ENCODE measurements at regions not wholly inside any gene's neighbourhood (a gene's known extent, or its start where the extent isn't known, plus 50 kb on each side); places are given as distances from the start of the nearest gene placed in this dataset.
"Not testable (repeated sequence)": the region's sequence is repeated elsewhere in the genome, so short reads cannot be mapped to it uniquely, and the experiment has no call there.

GRCh38 chr5:143913008-143913752 is 101.2 kb downstream of the HMHB1 start:
- DNase-seq, result no peak

- DNase-seq, result no peak
Observed at GRCh38 chr5:143914756-143915155, 102.8 kb downstream of the HMHB1 start.

- no peak for DNase-seq
Observed at GRCh38 chr5:143916451-143916850, 104.5 kb downstream of the HMHB1 start.

GRCh38 chr5:143918961-143919360 is 107.0 kb downstream of the HMHB1 start:
- no peak for DNase-seq

GRCh38 chr5:143920772-143921171 is 108.8 kb downstream of the HMHB1 start:
- DNase-seq, result no peak

- no peak for DNase-seq
Observed at GRCh38 chr5:143921525-143922311, 109.8 kb downstream of the HMHB1 start.

GRCh38 chr5:143922718-143923117 is 110.8 kb downstream of the HMHB1 start:
- no peak for DNase-seq

GRCh38 chr5:143923634-143924266 is 111.8 kb downstream of the HMHB1 start:
- no peak for DNase-seq

GRCh38 chr5:143924311-143924978 is 112.5 kb downstream of the HMHB1 start:
- DNase-seq, result no peak

GRCh38 chr5:143924979-143925325 is 113.0 kb downstream of the HMHB1 start:
- not testable (repeated sequence) for DNase-seq

- DNase-seq, result no peak
Observed at GRCh38 chr5:143929486-143929885, 117.5 kb downstream of the HMHB1 start.

GRCh38 chr5:143930561-143930960 is 118.6 kb downstream of the HMHB1 start:
- no peak for DNase-seq

- no peak for DNase-seq
Observed at GRCh38 chr5:143931476-143931875, 119.5 kb downstream of the HMHB1 start.

GRCh38 chr5:143931986-143932385 is 120.0 kb downstream of the HMHB1 start:
- DNase-seq, result no peak

GRCh38 chr5:143932584-143932983 is 120.6 kb downstream of the HMHB1 start:
- DNase-seq, result no peak

GRCh38 chr5:143933451-143933850 is 121.5 kb downstream of the HMHB1 start:
- no peak for DNase-seq

- DNase-seq, result no peak
Observed at GRCh38 chr5:143934821-143935220, 122.9 kb downstream of the HMHB1 start.

GRCh38 chr5:143938230-143938629 is 126.3 kb downstream of the HMHB1 start:
- no peak for DNase-seq

- no peak for DNase-seq
Observed at GRCh38 chr5:143946837-143947236, 134.9 kb downstream of the HMHB1 start.

GRCh38 chr5:143947313-143947712 is 135.4 kb downstream of the HMHB1 start:
- DNase-seq, result no peak

GRCh38 chr5:143952809-143953208 is 140.8 kb downstream of the HMHB1 start:
- no peak for DNase-seq

GRCh38 chr5:143953851-143954250 is 141.9 kb downstream of the HMHB1 start:
- no peak for DNase-seq

- DNase-seq, result no peak
Observed at GRCh38 chr5:143955141-143955540, 143.2 kb downstream of the HMHB1 start.

Data from suppressor macrophage (primary cell).